Right lobe of liver (tissue), 6 donors: ENCODE measurements at regions not wholly inside any gene's neighbourhood (a gene's known extent, or its start where the extent isn't known, plus 50 kb on each side); places are given as distances from the start of the nearest gene placed in this dataset.

Source experiments
- ATAC-seq, 4 donors: fragments of 200-7000 bp; cut with Tn5 transposase; one replicate each; pipeline ENCODE4 v1.9.1; 2020; ENCODE audit warnings: mild to moderate bottlenecking in 4 of 4, moderate library complexity in 4 of 4
- DNase-seq, 3 donors: peaks; one replicate each; pipeline ENCODE4 v3.0.0-alpha.2; 2020
- H3K27ac ChIP-seq, 3 donors: fragments of 200-600 bp; one replicate each; pipeline ENCODE4 v1.8.0; 2022
- H3K27me3 ChIP-seq, 2 donors: fragments of 200-600 bp; one replicate each; pipeline ENCODE4 v1.8.0; 2022
- H3K36me3 ChIP-seq, 4 donors: fragments of 200-600 bp; sonication (generic) in 1 of 4; one replicate each; pipeline versions ENCODE4 v1.5.1 to v1.8.0; 2017 to 2022; ENCODE audit warnings: control low read depth in 1 of 4
- H3K4me1 ChIP-seq, 4 donors: fragments of 200-600 bp; sonication (generic) in 1 of 4; one replicate each; pipeline versions ENCODE4 v1.5.1 to v1.8.0; 2017 to 2022; ENCODE audit warnings: control low read depth in 1 of 4
- H3K4me3 ChIP-seq, 3 donors: fragments of 200-600 bp; one replicate each; pipeline ENCODE4 v1.8.0; 2022
- H3K9me3 ChIP-seq, 4 donors: fragments of 200-600 bp; sonication (generic) in 1 of 4; one replicate each; pipeline versions ENCODE4 v1.5.1 to v1.8.0; 2017 to 2022; ENCODE audit warnings: control low read depth in 1 of 4
- POLR2A ChIP-seq: fragments of 450-650 bp; IDR thresholded peaks from one replicate; pipeline ENCODE4 v1.6.1; 2017; ENCODE audit warnings: antibody characterized with exemption, mild to moderate bottlenecking
- WGBS: methylation state at CpG from one replicate; pipeline ENCODE4 v1.1.6; 2018; ENCODE audit warnings: low coverage, low lambda C conversion rate; ENCODE audit not compliant: insufficient coverage; ENCODE audit errors: missing lambda C conversion rate; 5-methylcytosine and 5-hydroxymethylcytosine counted together
- intact Hi-C, 2 donors: fragments of 100-400 bp; cut with DNase I; formaldehyde crosslinking; loops; one replicate each; pipeline versions ENCODE4 v1.11.2 to v1.14.1; 2022
- TF ChIP-seq, protein P1 (sequence below), 4 donors: fragments of 200-600 bp in 3 of 4; fragments of 450-650 bp in 1 of 4; IDR thresholded peaks; one replicate each; pipeline versions ENCODE4 v1.5.1 to v1.8.0; 2016 to 2022; ENCODE audit warnings: antibody characterized with exemption in 4 of 4, mild to moderate bottlenecking in 2 of 4
- donor health status: DM: no; HTN: yes; CAD: no.
- donor health status: DM: no; HTN: no; CAD: no.
- donor health status: DM: no; HTN: no; CAD: no.
- donor health status: DM: no; HTN: yes; CAD: no.
- donor health status: DM: no; HTN: yes; CAD: no.

GRCh38 chr5:2920312-2920711 lies 168.8 kb upstream of the IRX2 start:
- Histone ChIP-seq H3K9me3 (no peaks in the 10 kb centered on the region), H3K27me3 (no peaks in the 10 kb centered on the region), H3K36me3 (no peaks in the 10 kb centered on the region), H3K4me1 (no peaks in the 10 kb centered on the region), H3K4me3 (no peak overlapping the region), H3K27ac (no peak overlapping the region)
- intact Hi-C loops: no loop called here
- ATAC-seq: no peak
- TF ChIP-seq, protein P1, sequence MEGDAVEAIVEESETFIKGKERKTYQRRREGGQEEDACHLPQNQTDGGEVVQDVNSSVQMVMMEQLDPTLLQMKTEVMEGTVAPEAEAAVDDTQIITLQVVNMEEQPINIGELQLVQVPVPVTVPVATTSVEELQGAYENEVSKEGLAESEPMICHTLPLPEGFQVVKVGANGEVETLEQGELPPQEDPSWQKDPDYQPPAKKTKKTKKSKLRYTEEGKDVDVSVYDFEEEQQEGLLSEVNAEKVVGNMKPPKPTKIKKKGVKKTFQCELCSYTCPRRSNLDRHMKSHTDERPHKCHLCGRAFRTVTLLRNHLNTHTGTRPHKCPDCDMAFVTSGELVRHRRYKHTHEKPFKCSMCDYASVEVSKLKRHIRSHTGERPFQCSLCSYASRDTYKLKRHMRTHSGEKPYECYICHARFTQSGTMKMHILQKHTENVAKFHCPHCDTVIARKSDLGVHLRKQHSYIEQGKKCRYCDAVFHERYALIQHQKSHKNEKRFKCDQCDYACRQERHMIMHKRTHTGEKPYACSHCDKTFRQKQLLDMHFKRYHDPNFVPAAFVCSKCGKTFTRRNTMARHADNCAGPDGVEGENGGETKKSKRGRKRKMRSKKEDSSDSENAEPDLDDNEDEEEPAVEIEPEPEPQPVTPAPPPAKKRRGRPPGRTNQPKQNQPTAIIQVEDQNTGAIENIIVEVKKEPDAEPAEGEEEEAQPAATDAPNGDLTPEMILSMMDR (IDR thresholded peaks at IDR 0.05): no peak
- no peak for TF ChIP-seq POLR2A
- 27% methylated on average over 2 of the region's 5 CpGs for WGBS
- DNase-seq: no peak

GRCh38 chr5:2919310-2920018 lies 168.0 kb upstream of the IRX2 start:
- Histone ChIP-seq H3K4me3 (no peak overlapping the region), H3K36me3 (no peaks in the 10 kb centered on the region), H3K9me3 (no peaks in the 10 kb centered on the region), H3K4me1 (no peaks in the 10 kb centered on the region), H3K27me3 (no peaks in the 10 kb centered on the region), H3K27ac (no peak overlapping the region)
- DNase-seq (no peak), ATAC-seq (peak in 1 of 4 donors; percentile 20)
- intact Hi-C loops: no loop called here
- WGBS: 54% methylated on average over 5 of the region's 11 CpGs
- TF ChIP-seq, protein P1 (IDR thresholded peaks at IDR 0.05): no peak
- no peak for TF ChIP-seq POLR2A

DNA sequence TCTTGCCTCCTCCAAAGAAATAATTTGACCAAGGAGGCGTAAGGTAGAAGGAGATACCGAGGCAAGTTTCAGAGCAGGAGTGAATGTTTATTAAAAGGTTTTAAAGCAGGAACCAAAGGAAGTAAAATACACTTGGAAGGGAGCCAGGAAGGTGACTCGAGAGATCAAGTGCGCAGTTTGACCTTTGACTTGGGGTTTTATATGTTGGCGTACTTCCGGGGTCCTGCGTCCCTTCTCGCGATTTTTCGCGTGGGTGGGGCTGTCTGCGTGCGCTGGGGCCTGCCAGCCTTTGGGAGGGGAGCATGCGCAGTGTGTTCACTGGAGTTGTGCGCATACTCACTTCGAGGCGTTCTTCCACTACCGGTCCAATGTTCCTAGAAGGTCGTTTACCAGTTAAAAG lies 166.0 kb upstream of the IRX2 start:
- Histone ChIP-seq H3K9me3 (no peaks in the 10 kb centered on the region), H3K4me1 (no peaks in the 10 kb centered on the region), H3K27ac (no peak overlapping the region), H3K4me3 (no peak overlapping the region), H3K27me3 (no peaks in the 10 kb centered on the region), H3K36me3 (no peaks in the 10 kb centered on the region)
- 71% methylated on average over 6 of the region's 19 CpGs for WGBS
- no peak for ATAC-seq
- intact Hi-C loops: no loop called here
- no peak for TF ChIP-seq POLR2A
- TF ChIP-seq, protein P1 (IDR thresholded peaks at IDR 0.05): no peak
- DNase-seq: no peak

GRCh38 chr5:2917093-2917492 lies 165.6 kb upstream of the IRX2 start:
- intact Hi-C loops: no loop called here

More at GRCh38 chr5:2917093-2917492, 165.6 kb upstream of the IRX2 start:
- TF ChIP-seq POLR2A: no peak
- TF ChIP-seq, protein P1 (IDR thresholded peaks at IDR 0.05): no peak
- Histone ChIP-seq H3K36me3 (no peaks in the 10 kb centered on the region), H3K4me3 (no peak overlapping the region), H3K4me1 (no peaks in the 10 kb centered on the region), H3K9me3 (no peaks in the 10 kb centered on the region), H3K27me3 (no peaks in the 10 kb centered on the region), H3K27ac (no peak overlapping the region)
- ATAC-seq (no peak), DNase-seq (no peak)
- WGBS: 81% methylated on average over 16 of the region's 16 CpGs
